ENCODE measurements at regions not wholly inside any gene's neighbourhood (a gene's known extent, or its start where the extent isn't known, plus 50 kb on each side); places are given as distances from the start of the nearest gene placed in this dataset.

- Histone ChIP-seq H3K4me1 (ENCODE audit: control insufficient read depth in 4 of 4, insufficient read depth in 4 of 4, low read length in 3 of 4) (no peaks in the 10 kb centered on the region), H3K4me3 (ENCODE audit: low read depth in 1 of 3, low read length in 3 of 3) (no peak overlapping the region), H3K9ac (ENCODE audit: low read depth in 1 of 2, low read length in 2 of 2) (no peak overlapping the region), H3K27me3 (ENCODE audit: control insufficient read depth in 4 of 4, insufficient read depth in 4 of 4, low read length in 3 of 4) (no peaks in the 10 kb centered on the region), H3K36me3 (ENCODE audit: control insufficient read depth in 4 of 4, insufficient read depth in 3 of 4, low read depth in 1 of 4, low read length in 3 of 4) (no peaks in the 10 kb centered on the region), H3K27ac (ENCODE audit: low read depth in 1 of 2, low read length in 2 of 2) (no peak overlapping the region), H3K9me3 (ENCODE audit: control insufficient read depth in 4 of 4, low read length in 3 of 4) (no peaks in the 10 kb centered on the region)
- WGBS = 68% methylated on average over 7 of the region's 7 CpGs
- TF ChIP-seq YY1 (IDR thresholded peaks at IDR 0.05) = no peak
- TF ChIP-seq HNF4A (conservative IDR thresholded peaks at IDR 0.05) = no peak
- no peak for TF ChIP-seq ZBTB33 (IDR thresholded peaks at IDR 0.05)
- no peak for TF ChIP-seq REST (IDR thresholded peaks at IDR 0.05)
- TF ChIP-seq FOXA1 (IDR thresholded peaks at IDR 0.05) = no peak
- TF ChIP-seq HNF4G (IDR thresholded peaks at IDR 0.05) = no peak
- TF ChIP-seq JUND (IDR thresholded peaks at IDR 0.05) = no peak
- no peak for TF ChIP-seq GABPA (IDR thresholded peaks at IDR 0.05 in 1 of 2, conservative IDR thresholded peaks at IDR 0.05 in 1 of 2)
- TF ChIP-seq FOXA2 (IDR thresholded peaks at IDR 0.05) = no peak
- TF ChIP-seq, protein P1, sequence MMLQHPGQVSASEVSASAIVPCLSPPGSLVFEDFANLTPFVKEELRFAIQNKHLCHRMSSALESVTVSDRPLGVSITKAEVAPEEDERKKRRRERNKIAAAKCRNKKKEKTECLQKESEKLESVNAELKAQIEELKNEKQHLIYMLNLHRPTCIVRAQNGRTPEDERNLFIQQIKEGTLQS (IDR thresholded peaks at IDR 0.05) = no peak
- TF ChIP-seq MAX (IDR thresholded peaks at IDR 0.05) = no peak
- TF ChIP-seq EGR1 (IDR thresholded peaks at IDR 0.05; ENCODE audit: low read depth in 2 of 2) = no peak
- TF ChIP-seq TAF1 (conservative IDR thresholded peaks at IDR 0.05) = no peak
- TF ChIP-seq CTCF (IDR thresholded peaks at IDR 0.05; ENCODE audit: low read depth, low read length, missing input control) = no peak
- no peak for DNase-seq (ENCODE audit: low spot score)
Measured at GRCh38 chr5:166317425-166317824, 1974.0 kb upstream of the WWC1 start.

DNA sequence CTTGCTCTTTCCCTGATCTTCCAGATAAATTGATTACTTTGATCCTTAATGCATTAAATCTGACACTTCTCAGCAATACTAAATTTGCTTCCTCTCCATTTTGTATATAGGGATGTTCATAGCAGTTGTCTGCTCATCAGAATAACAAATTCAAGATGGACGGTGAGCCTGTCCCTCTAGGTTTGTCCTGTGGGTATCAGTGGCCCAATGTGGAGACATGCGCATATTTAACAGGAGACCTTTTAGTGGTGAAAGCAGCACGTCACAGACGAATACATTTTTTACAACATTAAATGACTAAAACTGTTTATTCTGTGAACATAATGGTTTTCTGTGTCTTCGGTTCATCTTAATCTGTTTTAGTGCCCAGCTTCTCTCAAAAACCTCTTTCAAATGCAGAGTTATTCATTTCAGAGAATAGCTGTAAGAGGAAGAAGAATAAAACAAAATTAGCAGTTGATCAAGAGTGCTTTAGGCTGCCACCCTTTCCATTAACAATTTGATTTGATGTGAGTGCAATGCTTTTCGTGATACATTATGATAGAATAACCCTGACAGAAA lies 1970.4 kb upstream of the WWC1 start:
- WGBS = 63% methylated on average over 6 of the region's 6 CpGs
- Histone ChIP-seq H3K4me1 (ENCODE audit: control insufficient read depth in 4 of 4, insufficient read depth in 4 of 4, low read length in 3 of 4) (no peaks in the 10 kb centered on the region), H3K9ac (ENCODE audit: low read depth in 1 of 2, low read length in 2 of 2) (no peak overlapping the region), H3K27ac (ENCODE audit: low read depth in 1 of 2, low read length in 2 of 2) (no peak overlapping the region), H3K4me3 (ENCODE audit: low read depth in 1 of 3, low read length in 3 of 3) (no peak overlapping the region), H3K36me3 (ENCODE audit: control insufficient read depth in 4 of 4, insufficient read depth in 3 of 4, low read depth in 1 of 4, low read length in 3 of 4) (no peaks in the 10 kb centered on the region), H3K27me3 (ENCODE audit: control insufficient read depth in 4 of 4, insufficient read depth in 4 of 4, low read length in 3 of 4) (no peaks in the 10 kb centered on the region), H3K9me3 (ENCODE audit: control insufficient read depth in 4 of 4, low read length in 3 of 4) (no peaks in the 10 kb centered on the region)
- no peak for DNase-seq (ENCODE audit: low spot score)
- no peak for TF ChIP-seq EGR1 (IDR thresholded peaks at IDR 0.05; ENCODE audit: low read depth in 2 of 2)
- TF ChIP-seq RXRA (IDR thresholded peaks at IDR 0.05) = no peak
- no peak for TF ChIP-seq FOXA2 (IDR thresholded peaks at IDR 0.05)
- no peak for TF ChIP-seq TAF1 (conservative IDR thresholded peaks at IDR 0.05)
- TF ChIP-seq YY1 (IDR thresholded peaks at IDR 0.05) = no peak
- TF ChIP-seq, protein P1 (IDR thresholded peaks at IDR 0.05) = no peak
- no peak for TF ChIP-seq SP1 (IDR thresholded peaks at IDR 0.05)
- no peak for TF ChIP-seq MAX (IDR thresholded peaks at IDR 0.05)
- TF ChIP-seq HNF4A (conservative IDR thresholded peaks at IDR 0.05) = no peak
- no peak for TF ChIP-seq NR2F2 (IDR thresholded peaks at IDR 0.05)
- TF ChIP-seq CTCF (IDR thresholded peaks at IDR 0.05; ENCODE audit: low read depth, low read length, missing input control) = no peak
- TF ChIP-seq RAD21 (IDR thresholded peaks at IDR 0.05) = no peak
- no peak for TF ChIP-seq HNF4G (IDR thresholded peaks at IDR 0.05)

All from liver (tissue), 8 donors.